ENCODE measurements at regions not wholly inside any gene's neighbourhood (a gene's known extent, or its start where the extent isn't known, plus 50 kb on each side); places are given as distances from the start of the nearest gene placed in this dataset.
"Not testable (repeated sequence)": the region's sequence is repeated elsewhere in the genome, so short reads cannot be mapped to it uniquely, and the experiment has no call there.

- DNase-seq: not testable (repeated sequence)
These were observed 255.1 kb downstream of the OR4F29 start for GRCh38 chr1:196366-196765.

DNA sequence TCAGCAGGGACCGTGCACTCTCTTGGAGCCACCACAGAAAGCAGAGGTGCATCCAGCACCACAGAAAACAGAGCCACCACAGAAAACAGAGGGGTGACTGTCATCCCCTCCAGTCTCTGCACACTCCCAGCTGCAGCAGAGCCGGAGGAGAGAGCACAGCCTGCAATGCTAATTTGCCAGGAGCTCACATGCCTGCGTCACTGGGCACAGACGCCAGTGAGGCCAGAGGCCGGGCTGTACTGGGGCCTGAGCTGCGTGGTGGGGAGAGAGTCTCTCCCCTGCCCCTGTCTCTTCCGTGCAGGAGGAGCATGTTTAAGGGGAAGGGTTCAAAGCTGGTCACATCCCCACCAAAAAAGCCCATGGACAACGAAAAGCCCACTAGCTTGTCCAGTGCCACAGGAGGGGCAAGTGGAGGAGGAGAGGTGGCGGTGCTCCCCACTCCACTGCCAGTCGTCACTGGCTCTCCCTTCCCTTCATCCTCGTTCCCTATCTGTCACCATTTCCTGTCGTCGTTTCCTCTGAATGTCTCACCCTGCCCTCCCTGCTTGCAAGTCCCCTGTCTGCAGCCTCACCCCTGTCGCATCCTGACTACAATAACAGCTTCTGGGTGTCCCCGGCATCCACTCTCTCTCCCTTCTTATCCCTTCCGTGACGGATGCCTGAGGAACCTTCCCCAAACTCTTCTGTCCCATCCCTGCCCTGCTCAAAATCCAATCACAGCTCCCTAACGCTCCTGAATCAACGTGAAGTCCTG lies 260.0 kb downstream of the OR4F29 start:
- DNase-seq: peak in 1 of 4 experiments; percentile 2

GRCh38 chr1:190678-191077 lies 260.8 kb downstream of the OR4F29 start:
- DNase-seq: not testable (repeated sequence)

DNA sequence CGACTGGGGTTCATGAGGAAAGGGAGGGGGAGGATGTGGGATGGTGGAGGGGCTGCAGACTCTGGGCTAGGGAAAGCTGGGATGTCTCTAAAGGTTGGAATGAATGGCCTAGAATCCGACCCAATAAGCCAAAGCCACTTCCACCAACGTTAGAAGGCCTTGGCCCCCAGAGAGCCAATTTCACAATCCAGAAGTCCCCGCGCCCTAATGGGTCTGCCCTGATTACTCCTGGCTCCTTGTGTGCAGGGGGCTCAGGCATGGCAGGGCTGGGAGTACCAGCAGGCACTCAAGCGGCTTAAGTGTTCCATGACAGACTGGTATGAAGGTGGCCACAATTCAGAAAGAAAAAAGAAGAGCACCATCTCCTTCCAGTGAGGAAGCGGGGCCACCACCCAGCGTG lies 261.6 kb downstream of the OR4F29 start:
- DNase-seq: not testable (repeated sequence)

DNA sequence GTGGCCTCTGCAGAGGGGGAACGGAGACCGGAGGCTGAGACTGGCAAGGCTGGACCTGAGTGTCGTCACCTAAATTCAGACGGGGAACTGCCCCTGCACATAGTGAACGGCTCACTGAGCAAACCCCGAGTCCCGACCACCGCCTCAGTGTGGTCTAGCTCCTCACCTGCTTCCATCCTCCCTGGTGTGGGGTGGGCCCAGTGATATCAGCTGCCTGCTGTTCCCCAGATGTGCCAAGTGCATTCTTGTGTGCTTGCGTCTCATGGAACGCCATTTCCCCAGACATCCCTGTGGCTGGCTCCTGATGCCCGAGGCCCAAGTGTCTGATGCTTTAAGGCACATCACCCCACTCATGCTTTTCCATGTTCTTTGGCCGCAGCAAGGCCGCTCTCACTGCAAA lies 262.2 kb downstream of the OR4F29 start:
- not testable (repeated sequence) for DNase-seq

DNA sequence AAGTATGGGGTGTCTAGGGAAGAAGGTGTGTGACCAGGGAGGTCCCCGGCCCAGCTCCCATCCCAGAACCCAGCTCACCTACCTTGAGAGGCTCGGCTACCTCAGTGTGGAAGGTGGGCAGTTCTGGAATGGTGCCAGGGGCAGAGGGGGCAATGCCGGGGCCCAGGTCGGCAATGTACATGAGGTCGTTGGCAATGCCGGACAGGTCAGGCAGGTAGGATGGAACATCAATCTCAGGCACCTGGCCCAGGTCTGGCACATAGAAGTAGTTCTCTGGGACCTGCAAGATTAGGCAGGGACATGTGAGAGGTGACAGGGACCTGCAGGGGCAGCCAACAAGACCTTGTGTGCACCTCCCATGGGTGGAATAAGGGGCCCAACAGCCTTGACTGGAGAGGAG lies 264.2 kb downstream of the OR4F29 start:
- not testable (repeated sequence) for DNase-seq

DNA sequence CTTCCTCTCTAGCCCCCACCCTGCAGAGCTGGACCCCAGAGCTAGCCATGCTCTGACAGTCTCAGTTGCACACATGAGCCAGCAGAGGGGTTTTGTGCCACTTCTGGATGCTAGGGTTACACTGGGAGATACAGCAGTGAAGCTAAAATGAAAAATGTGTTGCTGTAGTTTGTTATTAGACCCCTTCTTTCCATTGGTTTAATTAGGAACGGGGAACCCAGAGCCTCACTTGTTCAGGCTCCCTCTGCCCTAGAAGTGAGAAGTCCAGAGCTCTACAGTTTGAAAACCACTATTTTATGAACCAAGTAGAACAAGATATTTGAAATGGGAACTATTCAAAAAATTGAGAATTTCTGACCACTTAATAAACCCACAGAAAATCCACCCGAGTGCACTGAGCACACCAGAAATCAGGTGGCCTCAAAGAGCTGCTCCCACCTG lies 264.8 kb downstream of the OR4F29 start:
- peak in 1 of 4 experiments; percentile 0 for DNase-seq

GRCh38 chr1:186223-186622 lies 265.3 kb downstream of the OR4F29 start:
- DNase-seq: not testable (repeated sequence)

DNA sequence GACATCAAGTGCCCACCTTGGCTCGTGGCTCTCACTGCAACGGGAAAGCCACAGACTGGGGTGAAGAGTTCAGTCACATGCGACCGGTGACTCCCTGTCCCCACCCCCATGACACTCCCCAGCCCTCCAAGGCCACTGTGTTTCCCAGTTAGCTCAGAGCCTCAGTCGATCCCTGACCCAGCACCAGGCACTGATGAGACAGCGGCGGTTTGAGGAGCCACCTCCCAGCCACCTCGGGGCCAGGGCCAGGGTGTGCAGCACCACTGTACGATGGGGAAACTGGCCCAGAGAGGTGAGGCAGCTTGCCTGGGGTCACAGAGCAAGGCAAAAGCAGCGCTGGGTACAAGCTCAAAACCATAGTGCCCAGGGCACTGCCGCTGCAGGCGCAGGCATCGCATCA lies 266.0 kb downstream of the OR4F29 start:
- not testable (repeated sequence) for DNase-seq

DNA sequence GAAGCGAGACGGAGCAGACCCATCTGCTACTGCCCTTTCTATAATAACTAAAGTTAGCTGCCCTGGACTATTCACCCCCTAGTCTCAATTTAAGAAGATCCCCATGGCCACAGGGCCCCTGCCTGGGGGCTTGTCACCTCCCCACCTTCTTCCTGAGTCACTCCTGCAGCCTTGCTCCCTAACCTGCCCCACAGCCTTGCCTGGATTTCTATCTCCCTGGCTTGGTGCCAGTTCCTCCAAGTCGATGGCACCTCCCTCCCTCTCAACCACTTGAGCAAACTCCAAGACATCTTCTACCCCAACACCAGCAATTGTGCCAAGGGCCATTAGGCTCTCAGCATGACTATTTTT lies 267.2 kb downstream of the OR4F29 start:
- DNase-seq: not testable (repeated sequence)

DNA sequence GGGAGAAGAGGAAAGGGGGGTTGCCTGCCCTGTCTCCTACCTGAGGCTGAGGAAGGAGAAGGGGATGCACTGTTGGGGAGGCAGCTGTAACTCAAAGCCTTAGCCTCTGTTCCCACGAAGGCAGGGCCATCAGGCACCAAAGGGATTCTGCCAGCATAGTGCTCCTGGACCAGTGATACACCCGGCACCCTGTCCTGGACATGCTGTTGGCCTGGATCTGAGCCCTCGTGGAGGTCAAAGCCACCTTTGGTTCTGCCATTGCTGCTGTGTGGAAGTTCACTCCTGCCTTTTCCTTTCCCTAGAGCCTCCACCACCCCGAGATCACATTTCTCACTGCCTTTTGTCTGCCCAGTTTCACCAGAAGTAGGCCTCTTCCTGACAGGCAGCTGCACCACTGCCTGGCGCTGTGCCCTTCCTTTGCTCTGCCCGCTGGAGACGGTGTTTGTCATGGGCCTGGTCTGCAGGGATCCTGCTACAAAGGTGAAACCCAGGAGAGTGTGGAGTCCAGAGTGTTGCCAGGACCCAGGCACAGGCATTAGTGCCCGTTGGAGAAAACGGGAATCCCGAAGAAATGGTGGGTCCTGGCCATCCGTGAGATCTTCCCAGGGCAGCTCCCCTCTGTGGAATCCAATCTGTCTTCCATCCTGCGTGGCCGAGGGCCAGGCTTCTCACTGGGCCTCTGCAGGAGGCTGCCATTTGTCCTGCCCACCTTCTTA lies 267.7 kb downstream of the OR4F29 start:
- not testable (repeated sequence) for DNase-seq

- not testable (repeated sequence) for DNase-seq
These were observed 268.4 kb downstream of the OR4F29 start for GRCh38 chr1:183081-183480.

- peak in 1 of 4 experiments; percentile 0 for DNase-seq
These were observed 268.8 kb downstream of the OR4F29 start for GRCh38 chr1:182631-183030.

DNA sequence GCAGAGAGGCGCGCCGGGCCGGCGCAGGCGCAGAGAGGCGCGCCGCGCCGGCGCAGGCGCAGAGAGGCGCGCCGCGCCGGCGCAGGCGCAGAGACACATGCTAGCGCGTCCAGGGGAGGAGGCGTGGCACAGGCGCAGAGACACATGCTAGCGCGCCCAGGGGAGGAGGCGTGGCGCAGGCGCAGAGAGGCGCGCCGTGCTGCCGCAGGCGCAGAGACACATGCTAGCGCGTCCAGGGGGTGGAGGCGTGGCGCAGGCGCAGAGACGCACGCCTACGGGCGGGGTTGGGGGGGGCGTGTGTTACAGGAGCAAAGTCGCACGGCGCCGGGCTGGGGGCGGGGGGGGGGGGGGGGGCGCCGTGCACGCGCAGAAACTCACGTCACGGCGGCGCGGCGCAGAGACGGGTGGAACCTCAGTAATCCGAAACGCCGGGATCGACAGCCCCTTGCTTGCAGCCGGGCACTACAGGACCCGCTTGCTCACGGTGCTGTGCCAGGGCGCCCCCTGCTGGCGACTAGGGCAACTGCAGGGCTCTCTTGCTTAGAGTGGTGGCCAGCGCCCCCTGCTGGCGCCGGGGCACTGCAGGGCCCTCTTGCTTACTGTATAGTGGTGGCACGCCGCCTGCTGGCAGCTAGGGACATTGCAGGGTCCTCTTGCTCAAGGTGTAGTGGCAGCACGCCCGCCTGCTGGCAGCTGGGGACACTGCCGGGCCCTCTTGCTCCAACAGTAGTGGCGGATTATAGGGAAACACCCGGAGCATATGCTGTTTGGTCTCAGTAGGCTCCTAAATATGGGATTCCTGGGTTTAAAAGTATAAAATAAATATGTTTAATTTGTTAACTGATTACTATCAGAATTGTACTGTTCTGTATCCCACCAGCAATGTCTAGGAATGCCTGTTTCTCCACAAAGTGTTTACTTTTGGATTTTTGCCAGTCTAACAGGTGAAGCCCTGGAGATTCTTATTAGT lies 269.9 kb downstream of the OR4F29 start:
- DNase-seq: peak; percentile 59 to 82 (median 72)

GRCh38 chr1:180749-181205 lies 270.7 kb downstream of the OR4F29 start:
- DNase-seq: peak in 3 of 4 experiments; percentile 0 to 19 (median 2)

DNA sequence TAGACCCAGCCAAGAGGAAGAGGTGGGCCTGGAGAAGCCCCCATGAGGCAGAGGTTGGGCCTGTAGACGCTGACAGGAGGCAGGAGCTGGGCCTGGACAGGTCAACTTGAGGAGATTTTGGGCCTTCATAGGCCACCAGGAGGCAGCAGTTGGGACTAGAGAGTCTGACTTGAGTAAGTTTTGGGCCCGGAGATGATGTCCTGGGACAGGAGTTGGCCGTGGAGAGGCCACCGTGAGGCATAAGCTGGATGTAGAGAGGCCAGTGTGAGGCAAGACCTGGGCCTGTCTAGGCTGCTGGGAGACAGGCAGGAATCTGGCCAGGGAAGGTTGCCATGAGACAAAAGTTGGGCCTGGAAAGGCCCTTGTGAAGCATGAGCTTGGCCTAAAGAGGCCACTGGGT lies 312.6 kb downstream of the OR4F29 start:
- not testable (repeated sequence) for DNase-seq

- DNase-seq: not testable (repeated sequence)
These were observed 313.8 kb downstream of the OR4F29 start for GRCh38 chr1:137664-138063.

GRCh38 chr1:136344-136932 lies 315.0 kb downstream of the OR4F29 start:
- DNase-seq: not testable (repeated sequence)

- DNase-seq: not testable (repeated sequence)
These were observed 316.5 kb downstream of the OR4F29 start for GRCh38 chr1:134936-135335.

DNA sequence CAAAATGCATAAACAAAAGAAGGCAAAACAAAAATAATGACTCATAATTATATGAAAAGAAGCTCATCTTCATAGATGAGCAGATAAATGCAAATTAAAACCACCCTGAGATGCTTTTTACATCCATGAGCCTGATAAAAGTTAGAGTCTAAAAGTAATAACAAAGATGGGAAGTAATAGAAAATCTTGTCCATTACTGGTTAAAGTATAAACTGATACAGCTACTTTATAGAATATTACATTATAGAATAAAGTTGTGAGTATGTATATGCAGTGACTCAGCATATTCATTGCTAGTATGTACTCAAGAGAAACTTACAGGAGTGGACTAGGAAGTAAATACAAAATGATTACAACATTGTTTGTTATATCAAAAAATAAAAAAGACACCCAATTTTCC lies 333.0 kb downstream of the OR4F29 start:
- not testable (repeated sequence) for DNase-seq

- DNase-seq: not testable (repeated sequence)
These were observed 335.9 kb downstream of the OR4F29 start for GRCh38 chr1:115534-115933.

GRCh38 chr1:104776-105175 lies 346.7 kb downstream of the OR4F29 start:
- DNase-seq: not testable (repeated sequence)
